MG63 (cell line): ENCODE measurements at regions not wholly inside any gene's neighbourhood (a gene's known extent, or its start where the extent isn't known, plus 50 kb on each side); places are given as distances from the start of the nearest gene placed in this dataset.
"Not testable (repeated sequence)": the region's sequence is repeated elsewhere in the genome, so short reads cannot be mapped to it uniquely, and the experiment has no call there.

ENCODE experiments used
- DNase-seq: peaks from one replicate; pipeline ENCODE4 v3.0.0-alpha.2; 2020
- H3K27me3 ChIP-seq: fragments of 250-450 bp; sonication (Bioruptor Pico); 2 replicates; pipeline ENCODE4 v1.5.1; 2020; ENCODE audit warnings: mild to moderate bottlenecking, moderate library complexity
- H3K36me3 ChIP-seq: fragments of 250-450 bp; sonication (Bioruptor Pico); 2 replicates; pipeline ENCODE4 v1.5.1; 2020; ENCODE audit warnings: mild to moderate bottlenecking, moderate library complexity
- H3K4me3 ChIP-seq: fragments of 250-450 bp; sonication (Bioruptor Pico); 2 replicates; pipeline ENCODE4 v1.5.1; 2020; ENCODE audit warnings: mild to moderate bottlenecking, moderate library complexity
- H3K9me3 ChIP-seq: fragments of 250-450 bp; sonication (Bioruptor Pico); 2 replicates; pipeline ENCODE4 v1.5.1; 2020; ENCODE audit warnings: mild to moderate bottlenecking, moderate library complexity

GRCh38 chr5:9737265-9737664 is 107.1 kb upstream of the TAS2R1 start:
- no peaks in the 10 kb centered on the region for H3K27me3 ChIP-seq
- H3K36me3 ChIP-seq: no peaks in the 10 kb centered on the region
- H3K9me3 ChIP-seq: no peaks in the 10 kb centered on the region
- H3K4me3 ChIP-seq: no peak overlapping the region
- DNase-seq: no peak

- DNase-seq: no peak
- Histone ChIP-seq H3K4me3 (no peak overlapping the region), H3K27me3 (no peaks in the 10 kb centered on the region), H3K9me3 (no peaks in the 10 kb centered on the region), H3K36me3 (no peaks in the 10 kb centered on the region)
Observed at GRCh38 chr5:9733486-9733885, 103.3 kb upstream of the TAS2R1 start.

- H3K36me3 ChIP-seq: no peaks in the 10 kb centered on the region
- no peaks in the 10 kb centered on the region for H3K27me3 ChIP-seq
- H3K9me3 ChIP-seq: no peaks in the 10 kb centered on the region
- no peak overlapping the region for H3K4me3 ChIP-seq
- no peak for DNase-seq
Observed at GRCh38 chr5:9731159-9731558, 101.0 kb upstream of the TAS2R1 start.

- DNase-seq: no peak
- H3K27me3 ChIP-seq: no peaks in the 10 kb centered on the region
- no peaks in the 10 kb centered on the region for H3K36me3 ChIP-seq
Observed at GRCh38 chr5:9728261-9728660, 98.1 kb upstream of the TAS2R1 start.

GRCh38 chr5:9726931-9727330 is 96.8 kb upstream of the TAS2R1 start:
- Histone ChIP-seq H3K9me3 (no peaks in the 10 kb centered on the region), H3K4me3 (no peak overlapping the region), H3K27me3 (no peaks in the 10 kb centered on the region), H3K36me3 (no peaks in the 10 kb centered on the region)
- no peak for DNase-seq

More at GRCh38 chr5:9728261-9728660, 98.1 kb upstream of the TAS2R1 start:
- Histone ChIP-seq H3K4me3 (no peak overlapping the region), H3K9me3 (no peaks in the 10 kb centered on the region)

- not testable (repeated sequence) for DNase-seq, H3K36me3 ChIP-seq, H3K27me3 ChIP-seq, H3K9me3 ChIP-seq, H3K4me3 ChIP-seq
Observed at GRCh38 chr5:9725265-9725664, 95.1 kb upstream of the TAS2R1 start.

GRCh38 chr5:9724707-9725106 is 94.6 kb upstream of the TAS2R1 start:
- Histone ChIP-seq H3K9me3 (no peaks in the 10 kb centered on the region), H3K27me3 (no peaks in the 10 kb centered on the region), H3K36me3 (no peaks in the 10 kb centered on the region), H3K4me3 (no peak overlapping the region)
- no peak for DNase-seq

- H3K36me3 ChIP-seq: no peaks in the 10 kb centered on the region
- DNase-seq: no peak
- H3K27me3 ChIP-seq: no peaks in the 10 kb centered on the region
- H3K9me3 ChIP-seq: no peaks in the 10 kb centered on the region
- no peak overlapping the region for H3K4me3 ChIP-seq
Observed at GRCh38 chr5:9722601-9723180, 92.5 kb upstream of the TAS2R1 start.

GRCh38 chr5:9721161-9721560 is 91.0 kb upstream of the TAS2R1 start:
- no peak for DNase-seq

GRCh38 chr5:9720361-9720760 is 90.2 kb upstream of the TAS2R1 start:
- no peaks in the 10 kb centered on the region for H3K27me3 ChIP-seq
- no peak overlapping the region for H3K4me3 ChIP-seq
- H3K36me3 ChIP-seq: no peaks in the 10 kb centered on the region
- DNase-seq: no peak
- no peaks in the 10 kb centered on the region for H3K9me3 ChIP-seq

More at GRCh38 chr5:9721161-9721560, 91.0 kb upstream of the TAS2R1 start:
- no peak overlapping the region for H3K4me3 ChIP-seq
- H3K27me3 ChIP-seq: no peaks in the 10 kb centered on the region
- no peaks in the 10 kb centered on the region for H3K9me3 ChIP-seq
- H3K36me3 ChIP-seq: no peaks in the 10 kb centered on the region

- peak overlapping the region; percentile 0; the same call in 1 of the 2 replicates for H3K4me3 ChIP-seq
- no peaks in the 10 kb centered on the region for H3K36me3 ChIP-seq
- DNase-seq: peak; percentile 73
- H3K9me3 ChIP-seq: no peaks in the 10 kb centered on the region
- no peaks in the 10 kb centered on the region for H3K27me3 ChIP-seq
Observed at GRCh38 chr5:9716838-9717281, 86.7 kb upstream of the TAS2R1 start.

- peak; percentile 94 for DNase-seq
- Histone ChIP-seq H3K9me3 (no peaks in the 10 kb centered on the region), H3K36me3 (no peaks in the 10 kb centered on the region), H3K27me3 (no peaks in the 10 kb centered on the region), H3K4me3 (no peak overlapping the region; the same call in 1 of the 2 replicates)
Observed at GRCh38 chr5:9715891-9716335, 85.8 kb upstream of the TAS2R1 start.

- DNase-seq: no peak
- H3K36me3 ChIP-seq: no peaks in the 10 kb centered on the region
- H3K9me3 ChIP-seq: 0 out of 2 replicates have a peak, but pooled peaks cover 3% of the 10 kb centered on the region
- no peak overlapping the region for H3K4me3 ChIP-seq
- no peaks in the 10 kb centered on the region for H3K27me3 ChIP-seq
Observed at GRCh38 chr5:9713959-9714586, 83.9 kb upstream of the TAS2R1 start.

- Histone ChIP-seq H3K4me3 (no peak overlapping the region), H3K9me3 (0 out of 2 replicates have a peak, but pooled peaks cover 3% of the 10 kb centered on the region), H3K27me3 (no peaks in the 10 kb centered on the region), H3K36me3 (no peaks in the 10 kb centered on the region)
- no peak for DNase-seq
Observed at GRCh38 chr5:9713356-9713755, 83.2 kb upstream of the TAS2R1 start.

GRCh38 chr5:9712911-9713310 is 82.8 kb upstream of the TAS2R1 start:
- Histone ChIP-seq H3K4me3 (no peak overlapping the region), H3K36me3 (no peaks in the 10 kb centered on the region), H3K27me3 (no peaks in the 10 kb centered on the region), H3K9me3 (0 out of 2 replicates have a peak, but pooled peaks cover 3% of the 10 kb centered on the region)
- peak; percentile 72 for DNase-seq

- Histone ChIP-seq H3K36me3 (no peaks in the 10 kb centered on the region), H3K4me3 (no peak overlapping the region), H3K27me3 (no peaks in the 10 kb centered on the region), H3K9me3 (0 out of 2 replicates have a peak, but pooled peaks cover 3% of the 10 kb centered on the region)
- peak; percentile 91 for DNase-seq
Observed at GRCh38 chr5:9712506-9712905, 82.4 kb upstream of the TAS2R1 start.

- Histone ChIP-seq H3K4me3 (no peak overlapping the region), H3K36me3 (no peaks in the 10 kb centered on the region), H3K9me3 (0 out of 2 replicates have a peak, but pooled peaks cover 3% of the 10 kb centered on the region), H3K27me3 (no peaks in the 10 kb centered on the region)
- DNase-seq: no peak
Observed at GRCh38 chr5:9710069-9710468, 79.9 kb upstream of the TAS2R1 start.
